Ishikawa (cell line): ENCODE measurements at regions not wholly inside any gene's neighbourhood (a gene's known extent, or its start where the extent isn't known, plus 50 kb on each side); places are given as distances from the start of the nearest gene placed in this dataset.

Experiments
- CEBPB ChIP-seq: IDR thresholded peaks from 2 replicates; pipeline ENCODE4 v1.6.1; 2012
- CREB1 ChIP-seq: IDR thresholded peaks from 2 replicates; pipeline ENCODE4 v1.6.1; 2012; ENCODE audit warnings: low read depth
- EGR1 ChIP-seq: IDR thresholded peaks from 2 replicates; pipeline ENCODE4 v1.6.1; 2012
- EP300 ChIP-seq: IDR thresholded peaks from 2 replicates; pipeline ENCODE4 v1.6.1; 2012; ENCODE audit warnings: borderline replicate concordance
- FOXM1 ChIP-seq: IDR thresholded peaks from 2 replicates; pipeline ENCODE4 v1.6.1; 2012; ENCODE audit warnings: low read depth, borderline replicate concordance
- MAX ChIP-seq: IDR thresholded peaks from 2 replicates; pipeline ENCODE4 v1.6.1; 2012
- NFIC ChIP-seq: IDR thresholded peaks from 2 replicates; pipeline ENCODE4 v1.6.1; 2012
- RAD21 ChIP-seq: IDR thresholded peaks from 2 replicates; pipeline ENCODE4 v1.6.1; 2012; ENCODE audit warnings: low read depth
- TAF1 ChIP-seq: IDR thresholded peaks from 2 replicates; pipeline ENCODE4 v1.6.1; 2012; ENCODE audit warnings: low read depth, mild to moderate bottlenecking
- TCF12 ChIP-seq: IDR thresholded peaks from 2 replicates; pipeline ENCODE4 v1.6.1; 2012; ENCODE audit warnings: low read depth
- TEAD4 ChIP-seq: IDR thresholded peaks from 2 replicates; pipeline ENCODE4 v1.6.1; 2012
- USF1 ChIP-seq: IDR thresholded peaks from 2 replicates; pipeline ENCODE4 v1.6.1; 2012
- YY1 ChIP-seq: IDR thresholded peaks from 2 replicates; pipeline ENCODE4 v1.6.1; 2012; ENCODE audit warnings: low read depth
- ZBTB7A ChIP-seq: IDR thresholded peaks from 2 replicates; pipeline ENCODE4 v1.6.1; 2012; ENCODE audit warnings: low read depth
- TF ChIP-seq, protein P1 (sequence below): IDR thresholded peaks from 2 replicates; pipeline ENCODE4 v1.6.1; 2012; ENCODE audit warnings: low read depth, mild to moderate bottlenecking

- TF ChIP-seq RAD21 (no peak), CREB1 (no peak), NFIC (no peak), TAF1 (no peak), TEAD4 (no peak), TCF12 (no peak), YY1 (no peak), EGR1 (no peak), MAX (no peak), FOXM1 (no peak), USF1 (no peak), ZBTB7A (no peak), CEBPB (no peak), EP300 (no peak)
- TF ChIP-seq, protein P1, sequence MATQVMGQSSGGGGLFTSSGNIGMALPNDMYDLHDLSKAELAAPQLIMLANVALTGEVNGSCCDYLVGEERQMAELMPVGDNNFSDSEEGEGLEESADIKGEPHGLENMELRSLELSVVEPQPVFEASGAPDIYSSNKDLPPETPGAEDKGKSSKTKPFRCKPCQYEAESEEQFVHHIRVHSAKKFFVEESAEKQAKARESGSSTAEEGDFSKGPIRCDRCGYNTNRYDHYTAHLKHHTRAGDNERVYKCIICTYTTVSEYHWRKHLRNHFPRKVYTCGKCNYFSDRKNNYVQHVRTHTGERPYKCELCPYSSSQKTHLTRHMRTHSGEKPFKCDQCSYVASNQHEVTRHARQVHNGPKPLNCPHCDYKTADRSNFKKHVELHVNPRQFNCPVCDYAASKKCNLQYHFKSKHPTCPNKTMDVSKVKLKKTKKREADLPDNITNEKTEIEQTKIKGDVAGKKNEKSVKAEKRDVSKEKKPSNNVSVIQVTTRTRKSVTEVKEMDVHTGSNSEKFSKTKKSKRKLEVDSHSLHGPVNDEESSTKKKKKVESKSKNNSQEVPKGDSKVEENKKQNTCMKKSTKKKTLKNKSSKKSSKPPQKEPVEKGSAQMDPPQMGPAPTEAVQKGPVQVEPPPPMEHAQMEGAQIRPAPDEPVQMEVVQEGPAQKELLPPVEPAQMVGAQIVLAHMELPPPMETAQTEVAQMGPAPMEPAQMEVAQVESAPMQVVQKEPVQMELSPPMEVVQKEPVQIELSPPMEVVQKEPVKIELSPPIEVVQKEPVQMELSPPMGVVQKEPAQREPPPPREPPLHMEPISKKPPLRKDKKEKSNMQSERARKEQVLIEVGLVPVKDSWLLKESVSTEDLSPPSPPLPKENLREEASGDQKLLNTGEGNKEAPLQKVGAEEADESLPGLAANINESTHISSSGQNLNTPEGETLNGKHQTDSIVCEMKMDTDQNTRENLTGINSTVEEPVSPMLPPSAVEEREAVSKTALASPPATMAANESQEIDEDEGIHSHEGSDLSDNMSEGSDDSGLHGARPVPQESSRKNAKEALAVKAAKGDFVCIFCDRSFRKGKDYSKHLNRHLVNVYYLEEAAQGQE = no peak
Measured at GRCh38 chr22:27504360-27505253, 296.9 kb downstream of the MN1 start.

DNA sequence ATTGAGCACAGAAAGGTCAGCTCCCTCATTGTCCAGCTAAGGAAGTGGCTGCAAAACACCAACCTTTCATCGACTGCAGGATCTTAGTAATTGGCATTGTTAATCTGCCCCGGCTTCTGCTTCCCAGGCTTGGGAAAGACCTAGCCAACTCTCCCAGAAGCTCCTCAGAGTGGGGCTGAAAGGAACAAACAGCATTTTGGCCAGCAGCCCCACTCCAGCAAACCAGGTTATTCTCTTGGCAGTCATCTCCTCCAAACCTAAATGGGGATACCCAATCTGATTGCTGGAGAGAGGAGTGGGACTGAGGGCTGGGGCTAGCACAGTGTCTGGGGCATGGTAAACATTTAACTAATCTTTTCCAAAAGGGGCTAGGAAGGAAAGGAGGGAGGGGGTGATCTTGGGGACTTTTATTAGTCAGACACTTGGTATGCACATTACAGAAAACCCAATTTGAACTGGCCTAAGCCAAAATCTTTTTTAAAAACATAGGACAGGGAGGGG lies 294.4 kb downstream of the MN1 start:
- no peak for TF ChIP-seq TEAD4

DNA sequence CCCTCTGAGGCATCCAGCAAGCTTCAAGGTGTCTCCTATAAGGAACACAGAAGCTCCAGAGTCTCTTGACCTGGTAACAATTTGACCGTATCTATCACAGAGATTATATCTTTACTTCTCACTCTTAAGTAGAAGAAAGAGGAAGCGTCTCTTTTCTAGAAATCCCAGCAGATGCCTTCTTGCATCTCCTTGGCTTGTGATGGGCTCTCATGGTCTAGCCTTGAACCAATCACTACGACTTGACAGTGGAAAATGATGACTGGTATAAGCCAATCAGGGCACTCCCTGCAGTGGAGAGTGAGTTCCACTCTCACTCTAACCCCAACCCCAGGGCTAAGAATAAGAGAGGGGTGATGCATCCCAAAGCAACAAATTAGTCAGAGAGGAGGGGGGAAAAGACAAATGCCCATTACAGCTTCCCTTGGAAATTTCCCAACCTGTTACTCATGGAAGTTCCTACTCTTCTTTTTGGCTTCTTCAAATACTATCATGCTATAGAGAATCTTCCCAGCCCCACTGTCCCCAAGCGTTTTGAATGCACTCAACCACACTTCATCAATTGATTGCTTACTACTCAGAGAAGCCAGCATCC lies 293.5 kb downstream of the MN1 start:
- TF ChIP-seq EGR1 = no peak
- no peak for TF ChIP-seq EP300
- no peak for TF ChIP-seq TAF1
- TF ChIP-seq FOXM1 = no peak
- TF ChIP-seq YY1 = no peak
- no peak for TF ChIP-seq MAX
- TF ChIP-seq TEAD4 = no peak
- TF ChIP-seq USF1 = no peak

DNA sequence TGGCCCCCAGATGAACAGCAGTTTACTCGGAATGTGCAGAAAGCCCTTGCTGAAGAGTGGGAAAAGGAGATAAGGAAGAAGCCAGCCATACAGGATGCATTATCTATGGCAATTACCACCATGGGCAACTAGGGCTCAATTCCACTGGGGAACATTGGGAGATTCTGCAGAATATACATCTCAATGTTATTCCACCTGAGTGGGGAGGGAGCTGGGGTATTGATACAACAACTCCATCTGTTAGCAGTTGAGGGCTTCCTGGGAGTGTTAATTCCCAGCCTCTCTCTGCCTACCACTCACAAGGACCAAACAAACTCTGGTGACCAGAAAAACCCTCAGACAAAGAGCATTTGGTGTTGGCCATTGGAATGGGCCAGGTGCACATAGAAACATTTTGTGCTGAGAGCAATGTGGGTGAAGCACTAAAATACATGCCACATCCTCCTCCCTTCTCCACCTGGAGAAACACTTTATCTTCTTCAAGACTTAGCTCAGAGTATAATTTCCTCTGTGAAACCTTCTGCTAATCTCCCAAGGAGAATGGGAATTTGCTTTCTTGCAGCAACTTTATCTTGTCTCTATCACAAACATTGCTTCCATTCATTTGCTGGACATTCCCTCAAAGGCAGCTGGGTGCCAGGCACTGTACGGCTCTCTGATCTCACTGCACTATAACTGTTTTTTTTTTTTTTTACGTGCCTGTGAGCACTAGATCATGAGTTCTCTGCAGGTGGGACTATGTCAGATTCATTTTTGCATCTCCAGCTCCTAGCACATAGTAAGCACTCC lies 292.2 kb downstream of the MN1 start:
- TF ChIP-seq USF1 = no peak
- TF ChIP-seq EP300 = no peak
- TF ChIP-seq FOXM1 = no peak
- TF ChIP-seq RAD21 = no peak
- TF ChIP-seq CREB1 = no peak
- no peak for TF ChIP-seq NFIC
- TF ChIP-seq, protein P1 = no peak
- no peak for TF ChIP-seq YY1
- no peak for TF ChIP-seq MAX
- TF ChIP-seq CEBPB = no peak
- no peak for TF ChIP-seq TEAD4
- no peak for TF ChIP-seq EGR1
- TF ChIP-seq ZBTB7A = no peak
- TF ChIP-seq TCF12 = no peak
- no peak for TF ChIP-seq TAF1
